Adrenal gland (tissue), 9 donors: ENCODE measurements at regions not wholly inside any gene's neighbourhood (a gene's known extent, or its start where the extent isn't known, plus 50 kb on each side); places are given as distances from the start of the nearest gene placed in this dataset.

ENCODE experiments used
- DNase-seq, 7 donors: peaks; one replicate each; pipeline ENCODE4 v3.0.0-alpha.2; 2019 to 2020
- H3K27ac ChIP-seq, 5 donors: fragments of 200-600 bp; sonication (generic) in 4 of 5; 1 replicate in 3 of 5; 2 replicates in 2 of 5; pipeline versions ENCODE4 v1.5.1 to v1.8.0; 2016 to 2020; ENCODE audit warnings: mild to moderate bottlenecking in 1 of 5
- H3K27me3 ChIP-seq: fragments of 200-600 bp; 2 replicates; pipeline ENCODE4 v1.8.0; 2021
- H3K36me3 ChIP-seq, 2 donors: fragments of 200-600 bp; replicated peaks in 1 of 2; 1 replicate in 1 of 2; 2 replicates in 1 of 2; pipeline versions ENCODE4 v1.5.1 to v1.8.0; 2018 to 2022
- H3K4me1 ChIP-seq, 2 donors: fragments of 200-600 bp; replicated peaks in 1 of 2; 1 replicate in 1 of 2; 2 replicates in 1 of 2; pipeline versions ENCODE4 v1.5.1 to v1.8.0; 2018 to 2021
- H3K4me3 ChIP-seq, 4 donors: fragments of 200-600 bp; sonication (generic) in 3 of 4; one replicate each; pipeline ENCODE4 v1.5.1; 2016 to 2018
- H3K9me3 ChIP-seq, 3 donors: fragments of 200-600 bp; sonication (generic) in 1 of 3; replicated peaks in 1 of 3; 1 replicate in 2 of 3; 2 replicates in 1 of 3; pipeline versions ENCODE4 v1.5.1 to v1.8.0; 2016 to 2021
- CTCF ChIP-seq, 6 experiments: fragments of 450-650 bp in 4 of 6; fragments of 200-600 bp in 2 of 6; sonication (generic) in 1 of 6; IDR thresholded peaks; 1 replicate in 5 of 6; 2 replicates in 1 of 6; pipeline versions ENCODE4 v1.5.1 to v1.8.0; 2016 to 2021; ENCODE audit warnings: antibody characterized with exemption in 6 of 6, mild to moderate bottlenecking in 2 of 6, moderate library complexity in 1 of 6
- POLR2A ChIP-seq, 2 donors: fragments of 450-650 bp; IDR thresholded peaks; one replicate each; pipeline ENCODE4 v1.6.1; 2017; ENCODE audit warnings: antibody characterized with exemption in 2 of 2, mild to moderate bottlenecking in 2 of 2, moderate library complexity in 1 of 2
- WGBS, 4 donors: extraction: QIAGEN DNeasy Blood & Tissue Kit in 2 of 4; methylation state at CpG; one replicate each; pipeline versions ENCODE4 v1.1.5 to v1.1.7; 2013 to 2017; 5-methylcytosine and 5-hydroxymethylcytosine counted together
- intact Hi-C, 2 donors: fragments of 100-400 bp; cut with DNase I; formaldehyde crosslinking; loops; one replicate each; pipeline versions ENCODE4 v1.14.1 to v1.15.0; 2022 to 2023
- donor health status: healthy with polysubstance abuse.
- donor health status: Bipolar disorder and iron deficiency.
- donor health status: DM: yes; HTN: yes; CAD: no.
- donor health status: DM: no; HTN: no; CAD: no.
- donor health status: DM: no; HTN: no; CAD: no.

- Histone ChIP-seq H3K9me3 (no peaks in the 10 kb centered on the region), H3K4me3 (no peak overlapping the region), H3K36me3 (no peaks in the 10 kb centered on the region), H3K27ac (no peak overlapping the region), H3K27me3 (no peaks in the 10 kb centered on the region), H3K4me1 (no peaks in the 10 kb centered on the region)
- intact Hi-C loops = no loop called here
- 52 to 67% (median 64%) methylated on average over 1 of the region's 1 CpG for WGBS, 4 donors
- TF ChIP-seq CTCF (IDR thresholded peaks at IDR 0.05) = no peak
- no peak for TF ChIP-seq POLR2A (IDR thresholded peaks at IDR 0.05)
- no peak for DNase-seq
These were observed 537.3 kb upstream of the MIS18BP1 start for GRCh38 chr14:45790293-45790692.

GRCh38 chr14:45787167-45787566 lies 534.2 kb upstream of the MIS18BP1 start:
- Histone ChIP-seq H3K4me3 (no peak overlapping the region), H3K27me3 (no peaks in the 10 kb centered on the region), H3K9me3 (no peaks in the 10 kb centered on the region), H3K36me3 (no peaks in the 10 kb centered on the region), H3K27ac (no peak overlapping the region), H3K4me1 (no peaks in the 10 kb centered on the region)
- 64 to 95% (median 77%) methylated on average over 2 of the region's 2 CpGs for WGBS, 4 donors
- intact Hi-C loops = no loop called here
- no peak for TF ChIP-seq CTCF (IDR thresholded peaks at IDR 0.05)
- TF ChIP-seq POLR2A (IDR thresholded peaks at IDR 0.05) = no peak
- no peak for DNase-seq

- intact Hi-C loops = no loop called here
- WGBS, 4 donors = 61 to 88% (median 75%) methylated on average over 1 of the region's 1 CpG
These were observed 533.3 kb upstream of the MIS18BP1 start for GRCh38 chr14:45786266-45786665.

GRCh38 chr14:45785240-45785639 lies 532.2 kb upstream of the MIS18BP1 start:
- intact Hi-C loops = no loop called here
- H3K9me3 ChIP-seq = no peaks in the 10 kb centered on the region
- TF ChIP-seq POLR2A (IDR thresholded peaks at IDR 0.05) (no peak), CTCF (IDR thresholded peaks at IDR 0.05) (no peak)
- 74 to 93% (median 83%) methylated on average over 1 of the region's 1 CpG for WGBS, 4 donors
- no peak overlapping the region for H3K27ac ChIP-seq
- no peaks in the 10 kb centered on the region for H3K4me1 ChIP-seq
- H3K4me3 ChIP-seq = no peak overlapping the region
- H3K36me3 ChIP-seq = no peaks in the 10 kb centered on the region
- no peaks in the 10 kb centered on the region for H3K27me3 ChIP-seq
- DNase-seq = no peak

More at GRCh38 chr14:45786266-45786665, 533.3 kb upstream of the MIS18BP1 start:
- no peak for DNase-seq
- H3K9me3 ChIP-seq = no peaks in the 10 kb centered on the region
- no peaks in the 10 kb centered on the region for H3K4me1 ChIP-seq
- H3K27ac ChIP-seq = no peak overlapping the region
- H3K27me3 ChIP-seq = no peaks in the 10 kb centered on the region
- no peak for TF ChIP-seq CTCF (IDR thresholded peaks at IDR 0.05)
- no peak for TF ChIP-seq POLR2A (IDR thresholded peaks at IDR 0.05)
- no peak overlapping the region for H3K4me3 ChIP-seq
- no peaks in the 10 kb centered on the region for H3K36me3 ChIP-seq
